DMS79 (cell line): ENCODE measurements at regions not wholly inside any gene's neighbourhood (a gene's known extent, or its start where the extent isn't known, plus 50 kb on each side); places are given as distances from the start of the nearest gene placed in this dataset.

Experiments used
- DNase-seq: peaks from one replicate; lab custom pipeline; 2025; lab: John Stamatoyannopoulos, UW

GRCh38 chr10:10584161-10584560 is 433.5 kb upstream of the CELF2 start:
- no peak for DNase-seq

GRCh38 chr10:10587744-10588393 is 429.8 kb upstream of the CELF2 start:
- DNase-seq, result no peak

GRCh38 chr10:10589540-10590303 is 427.9 kb upstream of the CELF2 start:
- DNase-seq, result no peak

GRCh38 chr10:10591715-10592341 is 425.8 kb upstream of the CELF2 start:
- no peak for DNase-seq

- no peak for DNase-seq
Observed at GRCh38 chr10:10596256-10596655, 421.4 kb upstream of the CELF2 start.

DNA sequence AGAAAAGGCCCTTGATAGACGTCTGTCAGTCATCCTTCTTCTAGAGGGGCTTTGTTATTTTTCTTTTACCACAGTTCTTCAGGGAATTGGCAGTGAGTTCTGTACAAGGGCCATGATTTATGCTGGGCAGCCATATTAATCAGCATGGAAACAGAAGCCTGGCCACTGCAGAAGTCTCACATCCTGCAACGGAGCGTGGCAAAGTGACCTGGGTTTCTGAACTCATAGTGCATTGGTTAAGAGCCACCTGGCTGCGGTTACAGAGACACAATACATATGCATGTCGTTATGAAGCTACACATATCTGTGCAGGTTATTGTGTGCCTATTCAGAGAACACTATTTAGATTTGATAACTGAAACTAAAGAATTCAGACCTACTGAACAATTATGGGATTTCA is 419.4 kb upstream of the CELF2 start:
- DNase-seq, result no peak

- DNase-seq, result no peak
Observed at GRCh38 chr10:10600004-10600403, 417.7 kb upstream of the CELF2 start.

DNA sequence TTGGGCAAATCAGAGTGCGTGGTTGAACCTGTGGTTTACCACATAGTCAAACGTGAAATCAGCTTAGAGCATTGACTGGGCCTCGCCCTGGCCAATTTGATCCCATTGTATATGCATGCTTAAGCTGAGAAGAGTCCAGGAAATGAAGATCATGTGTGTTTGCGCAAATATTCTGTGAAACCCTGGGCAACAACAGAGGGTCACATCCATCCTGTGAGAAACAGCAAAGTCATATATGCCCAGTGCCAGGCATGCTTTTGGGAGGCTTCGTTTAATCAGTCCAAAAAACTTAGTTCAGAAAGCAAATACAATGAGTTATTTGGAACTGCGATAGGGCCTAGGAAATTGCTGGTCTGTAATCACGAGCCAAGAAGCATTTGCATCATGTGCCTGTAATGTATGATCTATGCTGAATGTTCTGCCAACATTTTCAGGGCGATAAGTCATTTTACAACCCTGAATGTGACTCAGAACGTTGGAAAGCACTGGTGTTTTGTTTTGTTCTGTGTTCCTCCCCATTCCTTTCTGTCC is 412.1 kb upstream of the CELF2 start:
- no peak for DNase-seq

DNA sequence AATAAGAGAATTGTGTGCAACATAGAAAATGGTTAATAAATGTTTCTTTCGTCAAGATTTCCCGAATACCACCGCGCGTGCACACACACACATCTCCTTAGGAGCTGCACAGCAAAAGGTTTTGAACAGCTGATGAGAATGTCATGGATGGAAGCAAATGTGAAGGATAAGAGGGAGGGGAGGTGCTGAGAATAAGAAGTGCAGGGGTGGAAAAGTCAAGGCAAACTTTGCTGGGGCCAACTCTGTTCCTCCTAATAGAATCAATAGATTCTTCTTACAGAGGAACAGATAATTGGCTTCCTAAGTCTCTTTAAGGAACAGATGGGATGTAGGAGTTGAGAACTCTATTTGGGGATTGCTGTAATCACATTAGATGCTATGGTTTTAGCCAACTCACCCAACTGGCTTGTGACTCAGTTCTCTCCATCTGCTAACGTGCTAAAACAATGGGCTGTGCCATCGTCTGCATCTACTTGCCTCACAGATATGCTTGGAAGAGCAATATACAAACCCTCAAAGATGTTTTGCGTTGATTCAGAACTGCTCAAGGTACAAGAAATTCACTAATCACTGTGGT is 408.2 kb upstream of the CELF2 start:
- DNase-seq, result no peak

DNA sequence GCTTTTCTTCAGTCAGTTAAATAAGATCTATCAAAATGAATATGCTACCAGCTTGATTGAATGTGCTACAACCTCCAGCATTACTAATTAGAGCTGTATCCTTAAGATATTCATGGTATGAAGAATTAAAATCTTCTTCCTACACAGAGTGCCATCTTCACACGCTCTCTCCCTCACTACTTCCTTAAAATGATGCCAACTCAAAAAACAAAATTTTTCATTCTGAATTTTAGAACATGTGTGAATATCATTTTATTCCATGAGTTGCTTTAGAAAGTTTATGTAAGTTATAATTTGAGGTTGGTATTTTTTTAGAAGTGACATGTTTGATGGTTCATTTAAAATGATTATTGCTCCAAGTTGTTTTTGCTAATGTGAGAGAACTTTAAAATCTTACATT is 407.5 kb upstream of the CELF2 start:
- DNase-seq, result no peak

GRCh38 chr10:10612151-10612550 is 405.5 kb upstream of the CELF2 start:
- no peak for DNase-seq

DNA sequence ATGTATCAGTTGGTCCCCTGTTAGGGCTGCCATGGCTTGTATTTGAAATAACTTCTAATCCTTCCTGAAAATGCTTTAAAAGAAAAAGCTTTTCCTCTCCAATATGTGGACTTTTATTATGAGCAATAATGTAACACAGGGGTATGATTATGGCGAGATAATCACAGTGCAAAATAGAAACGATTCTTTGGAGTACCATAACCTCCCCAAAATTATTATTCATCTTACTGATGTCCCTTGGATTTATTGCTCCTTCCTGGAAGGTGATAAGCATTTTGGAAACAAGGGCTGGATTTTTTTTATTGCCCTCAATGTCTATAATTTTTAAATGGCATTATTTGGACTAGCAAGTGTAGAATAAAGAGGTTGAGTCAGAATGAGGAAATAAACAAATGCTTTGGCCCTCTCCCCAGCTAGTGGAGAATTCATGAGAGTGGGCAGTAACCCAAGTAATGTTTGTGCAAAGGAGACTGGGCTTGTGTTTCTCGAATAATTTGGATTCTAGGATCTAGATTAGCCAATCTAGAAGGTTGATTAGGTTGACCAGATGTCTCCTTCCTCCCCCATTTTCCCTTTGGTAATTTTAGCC is 403.9 kb upstream of the CELF2 start:
- DNase-seq, result no peak

- no peak for DNase-seq
Observed at GRCh38 chr10:10617686-10618085, 400.0 kb upstream of the CELF2 start.

GRCh38 chr10:10618139-10618538 is 399.5 kb upstream of the CELF2 start:
- DNase-seq, result no peak

- no peak for DNase-seq
Observed at GRCh38 chr10:10623958-10624566, 393.6 kb upstream of the CELF2 start.

- no peak for DNase-seq
Observed at GRCh38 chr10:10624567-10624962, 393.1 kb upstream of the CELF2 start.

- no peak for DNase-seq
Observed at GRCh38 chr10:10625491-10625890, 392.2 kb upstream of the CELF2 start.

GRCh38 chr10:10626734-10627133 is 390.9 kb upstream of the CELF2 start:
- no peak for DNase-seq

GRCh38 chr10:10627414-10627813 is 390.3 kb upstream of the CELF2 start:
- DNase-seq, result no peak

DNA sequence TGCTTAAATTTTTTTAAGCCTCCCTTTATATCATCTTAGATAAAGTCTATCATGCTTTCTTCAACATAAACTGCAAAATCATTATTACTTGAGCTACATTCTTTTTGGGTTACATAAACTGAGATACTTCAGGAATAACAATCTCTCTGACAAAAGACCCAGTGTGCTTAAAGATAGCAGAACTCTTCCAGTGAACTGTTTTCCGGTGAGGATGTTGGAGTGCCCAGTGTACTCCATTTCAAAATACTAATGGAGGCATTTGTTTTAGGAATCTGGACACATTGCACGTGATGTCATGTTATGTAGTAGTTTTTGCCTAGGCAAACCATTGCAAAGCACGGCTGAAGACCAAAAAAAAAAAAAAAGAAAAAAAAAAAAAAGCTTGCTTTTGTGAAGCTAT is 388.2 kb upstream of the CELF2 start:
- DNase-seq, result no peak

DNA sequence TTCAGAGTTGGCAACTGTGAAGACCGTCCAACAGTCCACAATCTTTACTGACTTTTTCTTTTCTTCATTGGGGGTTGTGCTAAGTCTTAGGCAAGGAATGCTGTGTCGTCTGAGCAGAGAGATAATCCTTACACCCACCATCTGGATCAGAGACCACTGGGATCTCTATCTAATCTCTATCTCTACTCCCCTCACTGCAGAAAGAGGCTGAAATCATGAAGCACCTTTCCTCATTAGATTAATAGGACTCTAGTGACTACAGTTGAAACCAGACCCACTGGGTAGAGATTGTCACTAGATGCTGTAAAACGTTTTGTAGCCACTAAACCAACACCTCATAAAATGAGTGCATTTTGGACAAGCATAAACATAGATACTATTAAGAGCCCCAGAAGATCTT is 387.4 kb upstream of the CELF2 start:
- DNase-seq, result no peak

GRCh38 chr10:10630782-10631181 is 386.9 kb upstream of the CELF2 start:
- no peak for DNase-seq
